ENCODE measurements at regions not wholly inside any gene's neighbourhood (a gene's known extent, or its start where the extent isn't known, plus 50 kb on each side); places are given as distances from the start of the nearest gene placed in this dataset.
"Not testable (repeated sequence)": the region's sequence is repeated elsewhere in the genome, so short reads cannot be mapped to it uniquely, and the experiment has no call there.

DNA sequence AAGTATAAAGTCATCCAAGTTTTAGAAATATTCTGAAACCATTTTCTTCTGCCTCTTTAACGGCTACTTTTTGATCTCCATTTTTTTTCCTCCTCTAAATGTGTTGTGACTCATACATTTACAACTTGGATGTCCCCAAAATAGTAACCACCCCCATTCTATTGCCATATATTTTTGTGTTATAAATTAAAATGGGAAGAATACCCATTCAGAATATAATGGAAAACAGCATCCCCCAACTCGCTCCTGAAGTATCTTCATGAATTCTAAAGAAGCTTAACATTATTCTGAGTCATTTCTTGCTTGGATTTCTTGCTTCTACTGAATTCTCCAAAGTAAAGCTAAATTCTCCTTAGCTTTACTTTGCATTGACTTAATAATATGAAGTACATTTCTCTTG, 92.0 kb upstream of the PTPN13 start:
- Histone ChIP-seq H3K27ac (ENCODE audit: insufficient read depth in 1 of 2, low read depth in 1 of 2, low read length in 2 of 2, poor library complexity in 1 of 2, severe bottlenecking in 2 of 2) (no peak overlapping the region), H3K36me3 (ENCODE audit: control insufficient read depth in 4 of 4, insufficient read depth in 4 of 4, low read length in 3 of 4) (no peaks in the 10 kb centered on the region), H3K4me1 (ENCODE audit: control extremely low read depth in 1 of 4, control insufficient read depth in 4 of 4, insufficient read depth in 4 of 4, low read length in 3 of 4) (peaks cover 0 to 10% (median 4%) of the 10 kb centered on the region in 4 experiments), H3K27me3 (replicated peaks in 2 of 5; ENCODE audit: control insufficient read depth in 4 of 5, insufficient read depth in 5 of 5, low read length in 4 of 5) (no peaks in the 10 kb centered on the region), H3K9me3 (ENCODE audit: control extremely low read depth in 1 of 5, control insufficient read depth in 4 of 5, insufficient read depth in 2 of 5, low read depth in 1 of 5, low read length in 4 of 5) (no peaks in the 10 kb centered on the region), H3K4me3 (ENCODE audit: control insufficient read depth in 1 of 7, extremely low read depth in 1 of 7, insufficient read depth in 4 of 7, low read depth in 2 of 7, low read length in 6 of 7) (no peak overlapping the region)
- no CpG with 5 or more reads among the region's 2 CpGs for WGBS (ENCODE audit: insufficient coverage)
- ChIA-PET CTCF (interaction anchor here (1.5 kb wide), 1 partner anchor 22 kb away, joined by 5 read pairs; no protein-coding TSS in a partner anchor), POLR2A (interaction anchor here (0.6 kb wide), 1 partner anchor 212 kb away, joined by 3 read pairs; no protein-coding TSS in a partner anchor)
- no peak for DNase-seq

DNA sequence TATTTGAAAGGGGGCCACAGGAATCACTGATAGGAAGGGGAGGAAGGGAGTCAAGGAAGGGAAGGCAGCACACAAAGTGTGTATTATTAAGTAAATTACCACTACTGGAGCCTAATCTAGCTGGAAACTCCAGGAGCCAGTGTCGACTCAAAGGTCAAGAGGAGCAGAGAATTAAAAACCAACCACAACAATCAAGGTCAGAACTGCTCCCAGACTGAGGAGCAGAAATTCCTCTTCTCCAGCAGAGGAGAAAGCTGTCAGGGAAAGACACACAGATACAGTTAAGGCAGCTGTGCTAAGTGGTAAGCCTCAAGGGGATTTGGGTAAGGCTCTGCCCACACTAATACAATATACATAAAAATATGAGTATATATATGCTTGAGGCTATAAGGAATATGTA, 87.5 kb upstream of the PTPN13 start:
- Histone ChIP-seq H3K4me3 (ENCODE audit: control insufficient read depth in 1 of 7, extremely low read depth in 1 of 7, insufficient read depth in 4 of 7, low read depth in 2 of 7, low read length in 6 of 7) (no peak overlapping the region), H3K27ac (ENCODE audit: insufficient read depth in 1 of 2, low read depth in 1 of 2, low read length in 2 of 2, poor library complexity in 1 of 2, severe bottlenecking in 2 of 2) (no peak overlapping the region), H3K36me3 (ENCODE audit: control insufficient read depth in 4 of 4, insufficient read depth in 4 of 4, low read length in 3 of 4) (no peaks in the 10 kb centered on the region), H3K4me1 (ENCODE audit: control extremely low read depth in 1 of 4, control insufficient read depth in 4 of 4, insufficient read depth in 4 of 4, low read length in 3 of 4) (no peaks in the 10 kb centered on the region), H3K27me3 (replicated peaks in 2 of 5; ENCODE audit: control insufficient read depth in 4 of 5, insufficient read depth in 5 of 5, low read length in 4 of 5) (no peaks in the 10 kb centered on the region), H3K9me3 (ENCODE audit: control extremely low read depth in 1 of 5, control insufficient read depth in 4 of 5, insufficient read depth in 2 of 5, low read depth in 1 of 5, low read length in 4 of 5) (no peaks in the 10 kb centered on the region)
- whole genome bisulfite sequencing (ENCODE audit: insufficient coverage), result no CpG with 5 or more reads among the region's 1 CpG
- DNase-seq, result no peak
- POLR2A ChIA-PET, result no interaction called here
- CTCF ChIA-PET, result interaction anchor here (0.5 to 1.8 kb wide), 3 partner anchors 9 to 12 kb away, joined by 3 to 4 read pairs (median 3); no protein-coding TSS in a partner anchor

DNA sequence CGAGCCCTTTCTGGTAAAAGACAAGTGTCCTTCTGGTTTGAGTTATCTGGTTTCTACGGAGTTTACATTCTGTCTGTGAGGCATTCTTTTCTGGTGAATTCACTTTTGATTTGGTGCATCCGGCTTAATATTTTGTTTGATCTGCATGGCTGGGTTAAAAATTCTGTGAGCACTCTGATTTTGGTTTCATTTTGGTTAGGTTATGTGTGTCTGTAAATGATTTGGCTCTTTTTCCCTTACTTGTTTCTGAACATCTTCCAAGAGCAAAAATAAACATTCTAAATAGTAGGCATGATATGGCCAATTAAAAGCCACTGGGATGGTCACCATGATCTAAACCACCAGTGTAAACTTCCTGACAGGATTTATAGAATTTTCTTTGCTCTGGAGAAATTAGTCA, 85.7 kb upstream of the PTPN13 start:
- ChIA-PET CTCF (interaction anchor here (1.7 kb wide), 1 partner anchor 9 kb away, joined by 6 read pairs; no protein-coding TSS in a partner anchor), POLR2A (no interaction called here)
- Histone ChIP-seq H3K9me3 (ENCODE audit: control extremely low read depth in 1 of 5, control insufficient read depth in 4 of 5, insufficient read depth in 2 of 5, low read depth in 1 of 5, low read length in 4 of 5) (no peaks in the 10 kb centered on the region), H3K27me3 (replicated peaks in 2 of 5; ENCODE audit: control insufficient read depth in 4 of 5, insufficient read depth in 5 of 5, low read length in 4 of 5) (no peaks in the 10 kb centered on the region), H3K4me1 (ENCODE audit: control extremely low read depth in 1 of 4, control insufficient read depth in 4 of 4, insufficient read depth in 4 of 4, low read length in 3 of 4) (no peaks in the 10 kb centered on the region), H3K27ac (ENCODE audit: insufficient read depth in 1 of 2, low read depth in 1 of 2, low read length in 2 of 2, poor library complexity in 1 of 2, severe bottlenecking in 2 of 2) (no peak overlapping the region), H3K36me3 (ENCODE audit: control insufficient read depth in 4 of 4, insufficient read depth in 4 of 4, low read length in 3 of 4) (no peaks in the 10 kb centered on the region), H3K4me3 (ENCODE audit: control insufficient read depth in 1 of 7, extremely low read depth in 1 of 7, insufficient read depth in 4 of 7, low read depth in 2 of 7, low read length in 6 of 7) (no peak overlapping the region)
- WGBS (ENCODE audit: insufficient coverage), result 100% methylated on average over 1 of the region's 3 CpGs
- no peak for DNase-seq

DNA sequence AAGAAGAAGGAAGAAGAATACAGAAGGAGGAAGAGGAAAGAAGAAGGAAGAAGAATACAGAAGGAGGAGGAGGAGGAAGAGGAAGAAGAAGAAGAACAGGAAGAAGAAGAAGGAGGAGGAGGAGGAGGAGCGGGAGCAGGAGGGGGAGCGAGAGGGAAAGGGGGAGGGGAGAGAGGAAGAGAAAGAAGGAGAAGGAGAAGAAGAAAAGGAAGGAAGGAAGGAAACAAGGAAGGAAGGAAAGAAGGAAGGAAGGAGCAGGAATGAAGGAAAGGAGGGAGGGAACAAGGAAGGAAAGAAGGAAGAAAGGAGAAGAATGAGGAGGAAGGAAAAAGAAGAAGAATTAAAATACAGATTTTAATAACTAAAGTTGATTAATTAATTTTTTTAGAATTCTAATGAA, 82.5 kb upstream of the PTPN13 start:
- H3K27ac ChIP-seq (ENCODE audit: insufficient read depth in 1 of 2, low read depth in 1 of 2, low read length in 2 of 2, poor library complexity in 1 of 2, severe bottlenecking in 2 of 2), result no peak overlapping the region
- no peaks in the 10 kb centered on the region for H3K27me3 ChIP-seq (replicated peaks in 2 of 5; ENCODE audit: control insufficient read depth in 4 of 5, insufficient read depth in 5 of 5, low read length in 4 of 5)
- CTCF ChIA-PET, result interaction anchor here (3.5 kb wide), 1 partner anchor 14 kb away, joined by 11 read pairs; no protein-coding TSS in a partner anchor
- H3K4me3 ChIP-seq (ENCODE audit: control insufficient read depth in 1 of 7, extremely low read depth in 1 of 7, insufficient read depth in 4 of 7, low read depth in 2 of 7, low read length in 6 of 7), result no peak overlapping the region
- DNase-seq, result no peak
- no peaks in the 10 kb centered on the region for H3K4me1 ChIP-seq (ENCODE audit: control extremely low read depth in 1 of 4, control insufficient read depth in 4 of 4, insufficient read depth in 4 of 4, low read length in 3 of 4)
- H3K9me3 ChIP-seq (ENCODE audit: control extremely low read depth in 1 of 5, control insufficient read depth in 4 of 5, insufficient read depth in 2 of 5, low read depth in 1 of 5, low read length in 4 of 5), result no peaks in the 10 kb centered on the region
- POLR2A ChIA-PET, result no interaction called here
- H3K36me3 ChIP-seq (ENCODE audit: control insufficient read depth in 4 of 4, insufficient read depth in 4 of 4, low read length in 3 of 4), result no peaks in the 10 kb centered on the region
- 100% methylated on average over 2 of the region's 2 CpGs for WGBS (ENCODE audit: insufficient coverage)

DNA sequence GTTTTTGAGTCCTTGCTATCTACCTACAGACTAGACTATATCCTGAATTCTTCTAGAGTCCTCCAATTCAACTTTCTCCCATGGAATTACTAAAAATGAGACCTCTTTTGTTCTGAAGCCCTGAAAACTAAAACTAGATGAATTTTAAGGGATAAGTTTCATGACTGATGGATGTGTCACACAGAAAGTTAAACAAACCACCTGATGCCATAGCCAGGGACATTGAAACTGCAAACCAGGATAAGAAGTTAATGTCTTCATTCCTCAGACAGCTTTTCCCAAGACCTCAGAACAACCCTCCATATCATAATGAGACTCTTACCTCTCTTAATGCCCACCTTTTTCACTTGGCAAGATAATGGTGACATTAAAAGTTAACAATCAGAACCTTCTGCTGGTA, 81.5 kb upstream of the PTPN13 start:
- no peak for DNase-seq
- ChIA-PET POLR2A (no interaction called here), CTCF (interaction anchor here (1.2 to 3.5 kb wide), 2 partner anchors 15 to 22 kb away, joined by 3 to 11 read pairs; no protein-coding TSS in a partner anchor)
- Histone ChIP-seq H3K4me1 (ENCODE audit: control extremely low read depth in 1 of 4, control insufficient read depth in 4 of 4, insufficient read depth in 4 of 4, low read length in 3 of 4) (no peaks in the 10 kb centered on the region), H3K4me3 (ENCODE audit: control insufficient read depth in 1 of 7, extremely low read depth in 1 of 7, insufficient read depth in 4 of 7, low read depth in 2 of 7, low read length in 6 of 7) (no peak overlapping the region), H3K9me3 (ENCODE audit: control extremely low read depth in 1 of 5, control insufficient read depth in 4 of 5, insufficient read depth in 2 of 5, low read depth in 1 of 5, low read length in 4 of 5) (no peaks in the 10 kb centered on the region), H3K27me3 (replicated peaks in 2 of 5; ENCODE audit: control insufficient read depth in 4 of 5, insufficient read depth in 5 of 5, low read length in 4 of 5) (no peaks in the 10 kb centered on the region), H3K36me3 (ENCODE audit: control insufficient read depth in 4 of 4, insufficient read depth in 4 of 4, low read length in 3 of 4) (no peaks in the 10 kb centered on the region), H3K27ac (ENCODE audit: insufficient read depth in 1 of 2, low read depth in 1 of 2, low read length in 2 of 2, poor library complexity in 1 of 2, severe bottlenecking in 2 of 2) (no peak overlapping the region)

DNA sequence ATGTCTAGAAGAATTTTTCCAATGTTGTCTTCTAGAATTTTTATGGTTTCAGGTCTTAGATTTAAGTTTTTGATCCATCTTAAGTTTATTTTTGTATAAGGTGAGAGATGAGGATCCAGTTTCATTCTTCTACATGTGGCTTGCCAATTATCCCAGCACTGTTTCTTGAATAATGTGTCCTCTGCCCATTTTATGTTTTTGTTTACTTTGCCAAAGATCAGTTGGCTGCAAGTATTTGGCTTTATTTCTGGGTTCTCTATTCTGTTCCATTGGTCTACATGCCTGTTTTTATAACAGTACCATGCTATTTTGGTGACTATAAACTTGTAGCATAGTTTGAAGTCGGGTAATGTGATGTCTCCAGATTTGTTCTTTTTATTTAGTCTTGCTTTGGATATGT, 78.2 kb upstream of the PTPN13 start:
- H3K27me3 ChIP-seq (replicated peaks in 2 of 5; ENCODE audit: control insufficient read depth in 4 of 5, insufficient read depth in 5 of 5, low read length in 4 of 5); H3K9me3 ChIP-seq (ENCODE audit: control extremely low read depth in 1 of 5, control insufficient read depth in 4 of 5, insufficient read depth in 2 of 5, low read depth in 1 of 5, low read length in 4 of 5); H3K4me1 ChIP-seq (ENCODE audit: control extremely low read depth in 1 of 4, control insufficient read depth in 4 of 4, insufficient read depth in 4 of 4, low read length in 3 of 4); H3K27ac ChIP-seq (ENCODE audit: insufficient read depth in 1 of 2, low read depth in 1 of 2, low read length in 2 of 2, poor library complexity in 1 of 2, severe bottlenecking in 2 of 2); POLR2A ChIA-PET; DNase-seq; H3K36me3 ChIP-seq (ENCODE audit: control insufficient read depth in 4 of 4, insufficient read depth in 4 of 4, low read length in 3 of 4); CTCF ChIA-PET; H3K4me3 ChIP-seq (ENCODE audit: control insufficient read depth in 1 of 7, extremely low read depth in 1 of 7, insufficient read depth in 4 of 7, low read depth in 2 of 7, low read length in 6 of 7): not testable (repeated sequence)
- WGBS (ENCODE audit: insufficient coverage), result 100% methylated on average over 1 of the region's 1 CpG

DNA sequence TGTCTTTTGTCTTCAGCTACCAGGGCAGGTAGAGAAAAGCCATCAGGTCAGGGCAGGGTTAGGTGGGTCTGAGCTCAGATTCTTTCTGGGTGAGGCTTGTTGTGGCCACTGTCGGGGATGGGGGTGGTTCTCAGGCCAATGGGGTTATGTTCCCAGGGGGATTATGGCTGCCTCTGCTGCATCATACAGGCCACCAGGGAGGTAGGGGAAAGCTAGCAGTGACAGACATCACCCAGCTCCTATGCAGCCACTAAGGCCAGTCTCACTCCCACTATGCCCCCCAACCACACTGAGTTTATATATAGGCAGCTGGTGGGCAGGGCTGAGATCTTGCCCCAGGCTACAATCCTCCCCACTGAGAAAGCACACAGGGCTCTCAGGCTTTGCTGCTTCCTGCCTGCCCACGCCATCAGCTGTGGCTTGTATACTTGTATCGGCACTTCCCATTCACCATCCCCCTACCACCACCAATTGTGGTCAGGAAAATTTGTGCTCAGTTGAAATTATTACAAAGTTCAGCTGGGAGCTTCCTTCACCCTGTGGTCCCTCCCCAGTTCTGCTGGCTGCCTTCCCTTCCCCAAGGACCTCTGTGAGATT, 72.6 kb upstream of the PTPN13 start:
- H3K4me1 ChIP-seq (ENCODE audit: control extremely low read depth in 1 of 4, control insufficient read depth in 4 of 4, insufficient read depth in 4 of 4, low read length in 3 of 4), result peaks cover 0 to 6% (median 0%) of the 10 kb centered on the region in 4 experiments
- H3K36me3 ChIP-seq (ENCODE audit: control insufficient read depth in 4 of 4, insufficient read depth in 4 of 4, low read length in 3 of 4), result no peaks in the 10 kb centered on the region
- H3K4me3 ChIP-seq (ENCODE audit: control insufficient read depth in 1 of 7, extremely low read depth in 1 of 7, insufficient read depth in 4 of 7, low read depth in 2 of 7, low read length in 6 of 7), result no peak overlapping the region
- WGBS (ENCODE audit: insufficient coverage), result 90% methylated on average over 2 of the region's 3 CpGs
- no peak overlapping the region for H3K27ac ChIP-seq (ENCODE audit: insufficient read depth in 1 of 2, low read depth in 1 of 2, low read length in 2 of 2, poor library complexity in 1 of 2, severe bottlenecking in 2 of 2)
- ChIA-PET CTCF (interaction anchor here (0.6 to 3.0 kb wide), 8 partner anchors 17 to 961 kb away, joined by 3 to 17 read pairs (median 4); no protein-coding TSS in a partner anchor), POLR2A (no interaction called here)
- DNase-seq, result no peak
- H3K9me3 ChIP-seq (ENCODE audit: control extremely low read depth in 1 of 5, control insufficient read depth in 4 of 5, insufficient read depth in 2 of 5, low read depth in 1 of 5, low read length in 4 of 5), result peaks cover 0 to 19% (median 8%) of the 10 kb centered on the region in 5 experiments
- H3K27me3 ChIP-seq (replicated peaks in 2 of 5; ENCODE audit: control insufficient read depth in 4 of 5, insufficient read depth in 5 of 5, low read length in 4 of 5), result no peaks in the 10 kb centered on the region
